Large intestine (tissue), 3 donors: ENCODE measurements at regions not wholly inside any gene's neighbourhood (a gene's known extent, or its start where the extent isn't known, plus 50 kb on each side); places are given as distances from the start of the nearest gene placed in this dataset.

Source experiments
- DNase-seq, 2 donors: peaks; one replicate each; pipeline versions ENCODE4 v3.0.0 to v3.0.0-alpha.2; 2013
- H3K27ac ChIP-seq: one replicate; pipeline ENCODE4 v1.5.1; 2013; ENCODE audit warnings: low read length
- H3K27me3 ChIP-seq: 2 replicates; pipeline ENCODE4 v1.6.1; 2013; ENCODE audit warnings: low read length; ENCODE audit not compliant: control insufficient read depth, insufficient read depth
- H3K36me3 ChIP-seq: 2 replicates; pipeline ENCODE4 v1.6.1; 2013; ENCODE audit warnings: low read length; ENCODE audit not compliant: control insufficient read depth, insufficient read depth
- H3K4me1 ChIP-seq: one replicate; pipeline ENCODE4 v1.6.1; 2013; ENCODE audit warnings: low read length; ENCODE audit not compliant: control insufficient read depth, insufficient read depth
- H3K4me3 ChIP-seq: one replicate; pipeline ENCODE4 v1.5.1; 2013; ENCODE audit warnings: low read length
- H3K9me3 ChIP-seq: one replicate; pipeline ENCODE4 v1.6.1; 2013; ENCODE audit warnings: mild to moderate bottlenecking, low read depth, low read length, moderate library complexity; ENCODE audit not compliant: control insufficient read depth
- WGBS: methylation state at CpG from one replicate; pipeline ENCODE4 v1.1.5; 2013; ENCODE audit warnings: low lambda C conversion rate; ENCODE audit not compliant: insufficient coverage; 5-methylcytosine and 5-hydroxymethylcytosine counted together

DNA sequence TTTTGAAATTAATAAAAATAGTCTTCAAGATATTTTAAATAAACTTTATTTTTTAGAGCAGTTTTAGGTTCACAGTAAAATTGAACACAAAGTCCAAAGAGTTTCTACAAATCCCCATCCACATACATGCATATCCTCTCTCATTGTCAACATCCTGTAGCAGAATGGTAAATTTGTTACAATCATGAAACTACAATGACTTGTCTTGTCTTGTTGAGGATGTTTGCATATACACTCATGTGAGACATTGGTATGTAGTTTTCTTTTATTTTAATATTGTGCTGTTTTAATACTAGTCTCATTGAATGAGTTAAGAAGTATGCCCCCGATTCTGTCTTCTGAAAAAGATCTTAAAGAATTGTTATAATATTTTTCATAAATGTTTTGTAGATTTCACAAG lies 447.0 kb upstream of the EDIL3 start:
- H3K36me3 ChIP-seq, result no peaks in the 10 kb centered on the region
- WGBS, result 100% methylated on average over 1 of the region's 1 CpG
- DNase-seq, result no peak
- no peaks in the 10 kb centered on the region for H3K4me1 ChIP-seq
- peaks cover 10% of the 10 kb centered on the region for H3K9me3 ChIP-seq
- no peaks in the 10 kb centered on the region for H3K27me3 ChIP-seq
- H3K4me3 ChIP-seq, result no peak overlapping the region
- no peak overlapping the region for H3K27ac ChIP-seq

GRCh38 chr5:84830265-84830664 lies 445.6 kb upstream of the EDIL3 start:
- no peaks in the 10 kb centered on the region for H3K27me3 ChIP-seq
- no peaks in the 10 kb centered on the region for H3K4me1 ChIP-seq
- H3K36me3 ChIP-seq, result no peaks in the 10 kb centered on the region
- H3K27ac ChIP-seq, result no peak overlapping the region
- H3K9me3 ChIP-seq, result peaks cover 10% of the 10 kb centered on the region
- WGBS, result no CpG with 5 or more reads among the region's 28 CpGs
- H3K4me3 ChIP-seq, result no peak overlapping the region
- no peak for DNase-seq

GRCh38 chr5:84825606-84826005 lies 440.9 kb upstream of the EDIL3 start:
- peaks cover 9% of the 10 kb centered on the region for H3K9me3 ChIP-seq
- no peaks in the 10 kb centered on the region for H3K36me3 ChIP-seq
- no peaks in the 10 kb centered on the region for H3K27me3 ChIP-seq
- H3K4me3 ChIP-seq, result no peak overlapping the region
- WGBS, result no CpG with 5 or more reads among the region's 1 CpG
- no peaks in the 10 kb centered on the region for H3K4me1 ChIP-seq
- no peak overlapping the region for H3K27ac ChIP-seq
- no peak for DNase-seq

GRCh38 chr5:84821924-84822323 lies 437.2 kb upstream of the EDIL3 start:
- H3K4me3 ChIP-seq, result no peak overlapping the region
- no peaks in the 10 kb centered on the region for H3K36me3 ChIP-seq
- no peak overlapping the region for H3K27ac ChIP-seq
- 79% methylated on average over 2 of the region's 3 CpGs for WGBS
- no peak for DNase-seq
- H3K27me3 ChIP-seq, result no peaks in the 10 kb centered on the region
- H3K9me3 ChIP-seq, result no peaks in the 10 kb centered on the region
- H3K4me1 ChIP-seq, result no peaks in the 10 kb centered on the region

DNA sequence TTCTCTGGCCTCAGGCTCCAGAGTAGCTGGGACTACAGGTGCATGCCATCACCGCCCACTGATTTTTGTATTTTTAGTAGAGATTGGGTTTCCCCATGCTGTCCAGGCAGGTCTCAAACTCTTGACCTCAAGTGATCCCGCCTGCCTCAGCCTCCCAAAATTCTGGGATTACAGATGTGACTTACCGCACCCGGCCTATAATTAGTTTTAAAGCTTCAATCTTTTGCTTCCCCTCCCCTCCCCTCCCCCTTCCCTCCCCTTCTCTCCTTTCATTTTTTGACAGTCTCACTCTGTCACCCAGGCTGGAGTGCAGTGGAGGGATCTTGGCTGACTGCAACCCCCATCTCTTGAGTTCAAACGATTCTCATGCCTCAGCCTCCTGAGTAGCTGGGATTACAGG lies 433.3 kb upstream of the EDIL3 start:
- no peaks in the 10 kb centered on the region for H3K36me3 ChIP-seq
- H3K4me1 ChIP-seq, result no peaks in the 10 kb centered on the region
- no peak overlapping the region for H3K27ac ChIP-seq
- WGBS, result no CpG with 5 or more reads among the region's 5 CpGs
- no peak overlapping the region for H3K4me3 ChIP-seq
- H3K9me3 ChIP-seq, result no peaks in the 10 kb centered on the region
- no peaks in the 10 kb centered on the region for H3K27me3 ChIP-seq
- DNase-seq, result no peak

DNA sequence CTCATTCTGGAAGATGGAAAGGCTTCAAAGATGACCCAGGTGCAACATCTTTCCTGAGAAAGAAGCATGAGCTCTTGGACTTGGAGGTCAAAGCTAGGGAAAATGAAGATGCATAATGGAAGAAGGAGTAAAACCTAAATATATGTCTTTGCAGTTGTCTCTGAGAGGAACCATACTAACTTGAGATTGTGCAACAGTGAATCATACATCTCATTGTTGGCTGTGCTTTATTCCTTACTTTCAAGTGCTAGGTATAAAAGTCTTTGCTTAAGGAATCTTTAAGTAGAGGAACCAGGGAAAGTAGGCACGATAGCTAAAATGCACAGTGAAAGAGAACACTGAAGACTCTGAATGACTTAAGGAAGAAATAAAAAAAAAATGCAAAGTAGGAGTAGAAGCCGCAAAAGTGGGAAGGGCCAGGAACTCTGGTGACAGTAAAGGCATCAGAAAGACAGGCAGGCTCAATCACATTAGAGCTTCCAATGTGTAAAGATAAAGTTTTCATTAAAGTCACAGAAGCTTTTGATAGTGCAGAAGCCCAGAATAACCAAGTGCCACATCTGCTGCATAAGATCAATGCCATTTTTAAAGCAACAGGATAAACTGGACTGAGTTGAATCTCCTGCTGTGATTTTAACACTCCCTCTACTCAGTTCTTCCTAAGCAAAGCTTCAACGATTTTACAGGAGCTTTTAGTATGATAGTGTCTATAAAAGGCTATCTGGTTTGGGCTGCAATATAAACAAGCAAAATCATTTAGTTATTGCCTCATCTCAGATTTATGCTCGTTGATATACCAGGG lies 432.3 kb upstream of the EDIL3 start:
- no peaks in the 10 kb centered on the region for H3K36me3 ChIP-seq
- WGBS, result 84% methylated on average over 2 of the region's 4 CpGs

DNA sequence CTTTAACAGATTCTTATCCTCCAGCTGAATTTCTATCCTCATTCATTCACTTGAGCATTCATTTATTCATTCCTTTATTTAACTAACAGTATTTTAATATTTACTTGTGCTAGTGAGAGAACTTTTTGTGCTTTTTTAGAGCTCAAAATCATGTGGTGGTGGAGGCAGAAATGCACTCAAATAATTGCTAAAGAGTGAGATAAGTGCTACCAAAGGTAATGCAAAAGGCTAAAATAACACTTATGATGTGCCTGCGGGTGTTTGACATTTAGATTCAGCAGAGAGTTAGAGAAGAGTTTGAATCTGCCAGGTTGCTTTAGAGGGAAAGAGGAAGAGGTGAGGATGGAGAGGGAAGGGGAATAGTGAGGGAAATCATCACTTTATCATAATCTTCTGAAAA lies 431.5 kb upstream of the EDIL3 start:
- 100% methylated on average over 1 of the region's 1 CpG for WGBS
- Histone ChIP-seq H3K4me1 (no peaks in the 10 kb centered on the region), H3K4me3 (no peak overlapping the region), H3K9me3 (no peaks in the 10 kb centered on the region), H3K27ac (no peak overlapping the region), H3K27me3 (no peaks in the 10 kb centered on the region), H3K36me3 (no peaks in the 10 kb centered on the region)
- DNase-seq, result no peak

More for the DNA sequence above, 432.3 kb upstream of the EDIL3 start:
- DNase-seq, result no peak
- Histone ChIP-seq H3K4me1 (no peaks in the 10 kb centered on the region), H3K27me3 (no peaks in the 10 kb centered on the region), H3K4me3 (no peak overlapping the region), H3K9me3 (no peaks in the 10 kb centered on the region), H3K27ac (no peak overlapping the region)

GRCh38 chr5:84805473-84805872 lies 420.8 kb upstream of the EDIL3 start:
- no peaks in the 10 kb centered on the region for H3K36me3 ChIP-seq
- H3K4me1 ChIP-seq, result no peaks in the 10 kb centered on the region
- H3K27ac ChIP-seq, result no peak overlapping the region
- H3K9me3 ChIP-seq, result no peaks in the 10 kb centered on the region
- no peaks in the 10 kb centered on the region for H3K27me3 ChIP-seq
- DNase-seq, result no peak
- no peak overlapping the region for H3K4me3 ChIP-seq

DNA sequence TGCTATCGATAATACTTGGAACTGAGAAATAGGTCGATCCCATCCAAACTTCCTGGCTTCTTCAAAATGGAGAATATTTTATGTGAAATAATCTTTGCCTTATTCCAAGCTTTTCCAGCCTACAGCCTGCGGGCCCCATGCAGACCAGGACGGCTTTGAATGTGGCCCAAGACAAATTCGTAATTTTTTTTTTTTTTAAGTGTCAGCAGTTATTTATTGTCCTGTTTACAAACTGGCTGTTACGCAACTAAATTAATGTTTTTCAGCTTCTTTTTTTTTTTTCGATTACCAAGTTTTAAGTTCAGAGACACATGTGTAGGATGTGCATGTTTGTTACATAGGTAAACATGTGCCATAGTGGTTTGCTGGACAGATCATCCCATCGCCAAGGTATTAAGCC lies 411.7 kb upstream of the EDIL3 start:
- H3K9me3 ChIP-seq, result no peaks in the 10 kb centered on the region
- no peak overlapping the region for H3K4me3 ChIP-seq
- WGBS, result 92% methylated on average over 2 of the region's 8 CpGs
- no peak for DNase-seq
- no peak overlapping the region for H3K27ac ChIP-seq
- H3K4me1 ChIP-seq, result no peaks in the 10 kb centered on the region
- no peaks in the 10 kb centered on the region for H3K36me3 ChIP-seq
- H3K27me3 ChIP-seq, result no peaks in the 10 kb centered on the region

- H3K27me3 ChIP-seq, result no peaks in the 10 kb centered on the region
- no peaks in the 10 kb centered on the region for H3K9me3 ChIP-seq
- H3K4me3 ChIP-seq, result no peak overlapping the region
- no peaks in the 10 kb centered on the region for H3K4me1 ChIP-seq
- no peak overlapping the region for H3K27ac ChIP-seq
- 67% methylated on average over 1 of the region's 2 CpGs for WGBS
- no peaks in the 10 kb centered on the region for H3K36me3 ChIP-seq
- DNase-seq, result no peak
These were observed 409.9 kb upstream of the EDIL3 start for GRCh38 chr5:84794486-84795035.

- Histone ChIP-seq H3K36me3 (no peaks in the 10 kb centered on the region), H3K4me3 (no peak overlapping the region), H3K9me3 (no peaks in the 10 kb centered on the region), H3K27ac (no peak overlapping the region), H3K27me3 (no peaks in the 10 kb centered on the region), H3K4me1 (no peaks in the 10 kb centered on the region)
- WGBS, result no CpG with 5 or more reads among the region's 3 CpGs
- DNase-seq, result no peak
These were observed 407.1 kb upstream of the EDIL3 start for GRCh38 chr5:84791730-84792129.
